PC-9 (cell line): ENCODE measurements at regions not wholly inside any gene's neighbourhood (a gene's known extent, or its start where the extent isn't known, plus 50 kb on each side); places are given as distances from the start of the nearest gene placed in this dataset.
A peak's percentile ranks its signal among the peaks of the same experiment; 100 is the strongest.

Experiments used
- BruUV-seq: library from RNA; stranded (reverse); fragments of 400-500 nt; replicated peaks from 2 replicates; lab custom pipeline; 2021; lab: Mats Ljungman, UMichigan
- CTCF ChIA-PET: fragments of 300-600 bp; sonication (Branson Sonifier 250); formaldehyde crosslinking; loops from one replicate; lab custom pipeline; 2022; ENCODE audit warnings: antibody characterized with exemption; lab: Charles Lee
- POLR2A ChIA-PET: fragments of 300-600 bp; sonication (Branson Sonifier 250); formaldehyde crosslinking; loops from one replicate; lab custom pipeline; 2022; ENCODE audit warnings: antibody characterized with exemption; ENCODE audit not compliant: unreplicated experiment; lab: Charles Lee
- DNase-seq, 2 experiments: peaks; one replicate each; pipeline versions ENCODE4 v3.0.0 to v3.0.0-alpha.2; 2015 to 2022; ENCODE audit warnings: mixed read lengths in 1 of 2
- H2AFZ ChIP-seq: fragments of 200-600 bp; sonication (generic); 2 replicates; pipeline ENCODE4 v1.8.1; 2017; ENCODE audit warnings: antibody characterized with exemption
- H3F3A ChIP-seq: fragments of 200-600 bp; sonication (generic); 2 replicates; pipeline ENCODE4 v1.8.1; 2017; ENCODE audit warnings: antibody characterized with exemption, mild to moderate bottlenecking, low read depth; ENCODE audit not compliant: insufficient read depth
- H3K27ac ChIP-seq: fragments of 200-600 bp; sonication (generic); 2 replicates; pipeline ENCODE4 v1.6.1; 2016; ENCODE audit warnings: mixed run types
- H3K27me3 ChIP-seq: fragments of 200-600 bp; sonication (generic); 2 replicates; pipeline ENCODE4 v1.6.1; 2016; ENCODE audit warnings: low read depth, mixed run types; ENCODE audit not compliant: insufficient read depth
- H3K36me3 ChIP-seq: fragments of 200-600 bp; sonication (generic); 2 replicates; pipeline ENCODE4 v1.6.1; 2016; ENCODE audit warnings: low read depth, mixed run types
- H3K4me1 ChIP-seq: fragments of 200-600 bp; sonication (generic); replicated peaks from 2 replicates; pipeline ENCODE4 v1.6.1; 2016; ENCODE audit warnings: mixed run types; ENCODE audit not compliant: insufficient read depth
- H3K4me2 ChIP-seq: fragments of 200-600 bp; sonication (generic); 2 replicates; pipeline ENCODE4 v1.6.1; 2017; ENCODE audit warnings: mixed run types
- H3K4me3 ChIP-seq: fragments of 200-600 bp; sonication (generic); 2 replicates; pipeline ENCODE4 v1.6.1; 2016; ENCODE audit warnings: mixed run types
- H3K79me2 ChIP-seq: fragments of 200-600 bp; sonication (generic); 2 replicates; pipeline ENCODE4 v1.6.1; 2017; ENCODE audit warnings: low read depth, mixed run types
- H3K9me2 ChIP-seq: fragments of 200-600 bp; sonication (generic); 2 replicates; pipeline ENCODE4 v1.8.1; 2017; ENCODE audit warnings: mild to moderate bottlenecking; ENCODE audit not compliant: insufficient read depth
- H3K9me3 ChIP-seq: fragments of 200-600 bp; sonication (generic); 2 replicates; pipeline ENCODE4 v1.8.1; 2016; ENCODE audit warnings: low read depth; ENCODE audit not compliant: insufficient read depth
- H4K20me1 ChIP-seq: fragments of 200-600 bp; sonication (generic); 2 replicates; pipeline ENCODE4 v1.8.1; 2017; ENCODE audit not compliant: insufficient read depth
- EZH2 ChIP-seq: fragments of 200-600 bp; sonication (generic); IDR thresholded peaks from 2 replicates; pipeline ENCODE4 v1.8.0; 2017; ENCODE audit warnings: antibody characterized with exemption, low read depth
- intact Hi-C: fragments of 100-400 bp; cut with micrococcal nuclease; formaldehyde crosslinking; loops from one replicate; pipeline ENCODE4 v1.10.0; 2022; ENCODE audit not compliant: unreplicated experiment
- TF ChIP-seq, protein P1 (sequence below): fragments of 200-600 bp; sonication (generic); conservative IDR thresholded peaks from 2 replicates; pipeline ENCODE4 v1.6.1; 2017; ENCODE audit warnings: mixed run types, antibody characterized with exemption, mild to moderate bottlenecking, moderate library complexity

GRCh38 chr7:145692237-145692950 lies 424.2 kb upstream of the CNTNAP2 start:
- peaks cover 7% of the 10 kb centered on the region; the same call in 1 of the 2 replicates for H3K4me1 ChIP-seq
- no TSS peak for BruUV-seq
- H3K9me2 ChIP-seq, result no peaks in the 10 kb centered on the region
- H3K4me2 ChIP-seq, result no peak overlapping the region
- no peaks in the 10 kb centered on the region for H3K36me3 ChIP-seq
- H3F3A ChIP-seq, result no peaks in the 10 kb centered on the region
- H3K9me3 ChIP-seq, result no peaks in the 10 kb centered on the region; the same call in 1 of the 2 replicates
- CTCF ChIA-PET, result no interaction called here
- H4K20me1 ChIP-seq, result no peaks in the 10 kb centered on the region
- DNase-seq, result peak in 1 of 2 experiments; percentile 28
- H3K27me3 ChIP-seq, result no peaks in the 10 kb centered on the region
- POLR2A ChIA-PET, result no interaction called here
- no peaks in the 10 kb centered on the region for H3K79me2 ChIP-seq
- intact Hi-C loops, result no loop called here
- H2AFZ ChIP-seq, result no peak overlapping the region; the same call in 1 of the 2 replicates
- no peak overlapping the region for H3K27ac ChIP-seq
- TF ChIP-seq, protein P1, sequence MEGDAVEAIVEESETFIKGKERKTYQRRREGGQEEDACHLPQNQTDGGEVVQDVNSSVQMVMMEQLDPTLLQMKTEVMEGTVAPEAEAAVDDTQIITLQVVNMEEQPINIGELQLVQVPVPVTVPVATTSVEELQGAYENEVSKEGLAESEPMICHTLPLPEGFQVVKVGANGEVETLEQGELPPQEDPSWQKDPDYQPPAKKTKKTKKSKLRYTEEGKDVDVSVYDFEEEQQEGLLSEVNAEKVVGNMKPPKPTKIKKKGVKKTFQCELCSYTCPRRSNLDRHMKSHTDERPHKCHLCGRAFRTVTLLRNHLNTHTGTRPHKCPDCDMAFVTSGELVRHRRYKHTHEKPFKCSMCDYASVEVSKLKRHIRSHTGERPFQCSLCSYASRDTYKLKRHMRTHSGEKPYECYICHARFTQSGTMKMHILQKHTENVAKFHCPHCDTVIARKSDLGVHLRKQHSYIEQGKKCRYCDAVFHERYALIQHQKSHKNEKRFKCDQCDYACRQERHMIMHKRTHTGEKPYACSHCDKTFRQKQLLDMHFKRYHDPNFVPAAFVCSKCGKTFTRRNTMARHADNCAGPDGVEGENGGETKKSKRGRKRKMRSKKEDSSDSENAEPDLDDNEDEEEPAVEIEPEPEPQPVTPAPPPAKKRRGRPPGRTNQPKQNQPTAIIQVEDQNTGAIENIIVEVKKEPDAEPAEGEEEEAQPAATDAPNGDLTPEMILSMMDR, result no peak
- no peak for TF ChIP-seq EZH2
- H3K4me3 ChIP-seq, result no peak overlapping the region

- POLR2A ChIA-PET, result no interaction called here
- H3K4me1 ChIP-seq, result peaks cover 7% of the 10 kb centered on the region; the same call in 1 of the 2 replicates
- H4K20me1 ChIP-seq, result no peaks in the 10 kb centered on the region
Measured at GRCh38 chr7:145691377-145691914, 425.2 kb upstream of the CNTNAP2 start.

DNA sequence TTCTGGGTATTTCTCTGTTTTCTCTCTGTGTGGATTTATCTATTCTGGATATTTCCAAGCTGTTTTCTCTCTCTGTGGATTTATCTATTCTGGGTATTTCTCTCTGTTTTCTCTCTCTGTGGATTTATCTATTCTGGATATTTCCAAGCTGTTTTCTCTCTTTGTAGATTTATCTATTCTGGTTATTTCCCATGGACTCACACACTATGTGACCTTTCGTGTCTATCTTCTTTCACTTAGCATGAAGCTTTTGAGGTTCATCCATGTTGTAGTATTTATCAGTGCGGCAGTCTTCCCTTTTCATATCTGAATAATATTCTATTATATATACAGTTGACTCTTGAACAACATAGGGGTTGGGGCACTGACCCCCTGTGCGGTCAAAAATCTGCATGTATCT lies 435.0 kb upstream of the CNTNAP2 start:
- Histone ChIP-seq H3K36me3 (no peaks in the 10 kb centered on the region), H3F3A (no peaks in the 10 kb centered on the region), H3K9me3 (no peaks in the 10 kb centered on the region), H2AFZ (no peak overlapping the region), H3K4me3 (no peak overlapping the region), H3K4me2 (no peak overlapping the region), H3K79me2 (no peaks in the 10 kb centered on the region), H4K20me1 (no peaks in the 10 kb centered on the region), H3K4me1 (no peaks in the 10 kb centered on the region), H3K27me3 (no peaks in the 10 kb centered on the region), H3K9me2 (0 out of 2 replicates have a peak, but pooled peaks cover 3% of the 10 kb centered on the region), H3K27ac (no peak overlapping the region)
- DNase-seq, result no peak
- no TSS peak for BruUV-seq
- ChIA-PET CTCF (no interaction called here), POLR2A (no interaction called here)
- TF ChIP-seq, protein P1, result no peak
- TF ChIP-seq EZH2, result no peak
- intact Hi-C loops, result no loop called here

More at GRCh38 chr7:145691377-145691914, 425.2 kb upstream of the CNTNAP2 start:
- Histone ChIP-seq H2AFZ (no peak overlapping the region), H3K27ac (no peak overlapping the region), H3K4me2 (no peak overlapping the region), H3F3A (no peaks in the 10 kb centered on the region), H3K9me3 (no peaks in the 10 kb centered on the region; the same call in 1 of the 2 replicates), H3K79me2 (no peaks in the 10 kb centered on the region), H3K4me3 (no peak overlapping the region), H3K27me3 (no peaks in the 10 kb centered on the region), H3K36me3 (no peaks in the 10 kb centered on the region), H3K9me2 (no peaks in the 10 kb centered on the region)
- BruUV-seq, result no TSS peak
- intact Hi-C loops, result no loop called here
- CTCF ChIA-PET, result no interaction called here
- TF ChIP-seq, protein P1, result no peak
- TF ChIP-seq EZH2, result no peak
- no peak for DNase-seq
